ENCODE measurements at regions not wholly inside any gene's neighbourhood (a gene's known extent, or its start where the extent isn't known, plus 50 kb on each side); places are given as distances from the start of the nearest gene placed in this dataset.
"Not testable (repeated sequence)": the region's sequence is repeated elsewhere in the genome, so short reads cannot be mapped to it uniquely, and the experiment has no call there.

DNA sequence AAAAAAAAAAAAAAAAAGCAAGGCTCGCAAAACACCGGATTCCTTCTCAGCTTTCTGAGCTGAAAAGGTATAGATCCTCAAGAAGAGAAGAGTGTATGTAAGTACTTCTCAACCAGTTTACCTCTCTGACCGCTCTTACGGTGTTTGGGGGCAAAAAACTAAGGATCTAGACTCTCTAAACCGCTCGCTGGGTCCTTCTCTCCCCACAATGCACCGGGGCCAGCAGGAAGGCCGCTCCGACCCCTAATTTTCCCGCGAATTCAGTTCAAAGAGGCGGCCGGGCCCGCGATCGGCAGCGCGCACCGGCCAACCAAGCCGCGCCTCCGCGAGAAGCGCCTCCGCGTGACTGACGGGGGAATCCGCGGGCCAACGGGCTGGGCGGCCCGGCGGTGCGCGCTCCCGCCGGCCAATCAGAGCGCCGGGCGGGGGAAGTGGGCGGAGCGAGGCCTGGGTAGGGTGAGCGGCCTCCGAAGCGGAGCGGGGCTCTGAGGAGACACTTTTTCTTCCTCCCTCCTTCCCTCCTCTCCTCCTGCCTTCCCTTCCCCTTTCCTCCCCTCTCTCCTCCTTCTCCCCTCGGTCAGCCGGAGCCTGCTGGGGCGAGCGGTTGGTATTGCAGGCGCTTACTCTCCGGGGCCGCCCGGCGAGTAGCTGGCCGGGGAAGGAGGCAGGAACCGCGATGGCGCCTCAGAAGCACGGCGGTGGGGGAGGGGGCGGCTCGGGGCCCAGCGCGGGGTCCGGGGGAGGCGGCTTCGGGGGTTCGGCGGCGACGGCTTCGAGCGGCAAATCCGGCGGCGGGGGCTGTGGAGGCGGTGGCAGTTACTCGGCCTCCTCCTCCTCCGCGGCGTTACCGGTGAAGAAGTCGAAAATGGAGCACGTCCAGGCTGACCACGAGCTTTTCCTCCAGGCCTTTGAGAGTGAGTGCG lies 93.0 kb downstream of the CRLF3 start:
- DNase-seq (ENCODE audit: low spot score): peak; percentile 88

DNA sequence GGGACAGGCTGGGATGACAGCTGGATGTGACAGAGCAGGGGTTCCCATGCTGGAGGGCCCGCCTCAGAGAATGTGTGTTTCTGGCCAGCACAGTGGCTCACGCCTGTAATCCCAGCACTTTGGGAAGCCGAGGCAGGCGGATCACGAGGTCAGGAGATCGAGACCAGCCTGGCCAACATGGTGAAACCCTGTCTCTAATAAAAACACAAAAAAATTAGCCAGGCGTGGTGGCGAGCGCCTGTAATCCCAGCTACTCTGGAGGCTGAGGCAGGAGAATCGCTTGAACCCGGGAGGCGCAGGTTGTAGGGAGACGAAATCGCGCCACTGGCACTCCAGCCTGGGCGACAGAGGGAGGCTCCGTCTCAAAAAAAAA lies 93.7 kb downstream of the CRLF3 start:
- not testable (repeated sequence) for DNase-seq (ENCODE audit: low spot score)

DNA sequence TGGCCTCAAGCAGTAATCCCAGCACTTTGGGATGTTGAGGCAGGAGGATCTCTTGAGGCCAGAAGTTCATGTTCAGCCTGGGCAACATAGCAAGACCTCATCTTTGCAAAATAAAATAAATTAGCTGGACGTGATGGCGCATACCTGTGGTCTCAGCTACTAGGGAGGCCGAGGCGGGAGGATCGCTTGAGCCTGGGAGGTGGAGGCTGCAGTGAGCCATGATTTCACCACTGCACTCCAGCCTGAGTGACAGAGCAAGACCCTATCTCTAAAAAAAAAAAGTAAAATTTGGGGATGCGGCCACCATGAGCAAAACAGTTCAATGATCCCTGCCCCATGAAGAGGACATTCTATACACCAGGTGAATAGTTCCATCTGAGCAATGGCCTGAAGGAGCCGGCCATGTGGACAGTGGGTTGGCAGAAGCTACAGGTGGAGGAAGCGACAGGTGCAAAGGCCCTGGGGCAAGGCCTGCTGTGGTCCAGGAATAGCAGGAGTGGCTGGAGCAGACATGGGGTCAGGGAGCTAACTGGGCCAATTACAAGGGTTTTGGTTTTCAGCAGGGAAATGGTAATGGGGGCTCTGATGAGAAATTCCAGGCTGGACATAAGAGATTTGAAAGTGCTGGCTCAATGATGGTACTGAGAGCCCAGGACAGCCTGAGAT lies 94.2 kb downstream of the CRLF3 start:
- DNase-seq (ENCODE audit: low spot score): not testable (repeated sequence)

DNA sequence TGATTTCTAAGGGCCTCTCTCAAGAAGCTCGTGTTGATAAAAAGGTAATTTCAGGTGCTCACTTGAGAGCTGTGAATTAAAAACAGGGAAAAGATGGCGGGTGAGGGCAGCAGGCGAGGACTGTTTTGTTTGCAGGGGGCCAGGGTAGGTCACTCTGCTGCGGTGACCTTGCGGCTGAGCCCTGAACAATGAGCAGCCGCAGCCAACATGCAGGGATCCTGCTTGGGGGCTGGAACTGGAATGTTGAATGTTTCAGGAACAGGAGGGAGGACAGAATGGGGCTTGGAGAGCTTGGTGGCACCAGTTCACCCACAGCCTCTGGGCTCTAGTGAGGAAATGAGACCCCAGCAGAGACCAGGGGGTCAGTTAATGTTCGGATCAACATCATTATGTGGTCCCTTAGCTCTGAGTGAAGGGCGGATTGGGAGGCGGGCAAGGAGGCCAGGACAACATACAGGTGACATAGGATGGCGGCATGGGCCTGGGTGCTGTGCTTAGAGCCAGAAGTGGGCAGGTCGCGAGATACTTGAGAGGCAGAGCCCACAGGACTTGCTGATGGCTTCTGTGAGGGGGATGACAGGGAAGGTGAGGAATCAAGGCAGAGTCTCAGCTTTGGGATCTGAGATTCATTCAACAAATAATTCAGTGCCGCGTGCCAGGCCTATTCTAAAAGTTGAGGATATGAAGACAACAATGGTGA lies 94.9 kb downstream of the CRLF3 start:
- not testable (repeated sequence) for DNase-seq (ENCODE audit: low spot score)

DNA sequence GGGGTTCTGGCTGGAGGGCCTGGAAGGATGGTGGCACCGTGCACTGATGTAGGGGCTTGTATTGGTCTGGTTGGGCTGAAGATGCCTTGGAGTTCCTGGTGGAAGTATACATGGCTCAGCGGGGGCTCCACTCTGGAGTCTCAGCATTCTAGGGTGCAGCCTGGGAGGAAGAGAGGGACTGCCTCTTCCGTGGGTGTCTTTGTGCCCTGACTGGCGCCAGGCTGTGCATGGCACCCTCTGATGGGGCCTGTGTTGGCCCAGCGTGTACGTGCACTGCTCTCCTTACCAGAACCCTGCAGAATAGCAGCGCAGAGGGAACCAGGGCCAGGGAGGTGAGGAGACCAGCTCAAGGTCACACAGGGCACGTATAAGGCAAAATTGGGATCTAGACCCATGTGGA lies 97.0 kb downstream of the CRLF3 start:
- peak; percentile 9 for DNase-seq (ENCODE audit: low spot score)

- DNase-seq (ENCODE audit: low spot score): peak; percentile 7
These were observed 97.8 kb downstream of the CRLF3 start for GRCh38 chr17:30726734-30727133.

DNA sequence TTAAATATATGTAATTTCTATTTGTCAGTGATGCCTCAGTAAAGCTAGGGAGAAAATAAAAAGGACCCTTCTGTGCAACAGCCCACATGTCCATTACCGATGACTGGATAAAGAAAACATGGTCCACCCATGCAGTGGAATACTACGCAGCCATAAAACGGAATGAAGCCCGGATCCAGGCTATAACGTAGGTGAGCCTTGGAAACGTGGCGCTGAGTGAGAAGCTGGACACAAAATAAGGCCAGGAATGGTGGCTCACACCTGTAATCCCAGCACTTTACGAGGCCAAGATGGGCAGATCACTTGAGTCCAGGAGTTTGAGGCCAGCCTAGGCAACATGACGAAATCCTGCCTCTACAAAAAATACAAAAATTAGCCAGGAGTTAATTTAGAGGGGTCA lies 98.2 kb downstream of the CRLF3 start:
- DNase-seq (ENCODE audit: low spot score): not testable (repeated sequence)

DNA sequence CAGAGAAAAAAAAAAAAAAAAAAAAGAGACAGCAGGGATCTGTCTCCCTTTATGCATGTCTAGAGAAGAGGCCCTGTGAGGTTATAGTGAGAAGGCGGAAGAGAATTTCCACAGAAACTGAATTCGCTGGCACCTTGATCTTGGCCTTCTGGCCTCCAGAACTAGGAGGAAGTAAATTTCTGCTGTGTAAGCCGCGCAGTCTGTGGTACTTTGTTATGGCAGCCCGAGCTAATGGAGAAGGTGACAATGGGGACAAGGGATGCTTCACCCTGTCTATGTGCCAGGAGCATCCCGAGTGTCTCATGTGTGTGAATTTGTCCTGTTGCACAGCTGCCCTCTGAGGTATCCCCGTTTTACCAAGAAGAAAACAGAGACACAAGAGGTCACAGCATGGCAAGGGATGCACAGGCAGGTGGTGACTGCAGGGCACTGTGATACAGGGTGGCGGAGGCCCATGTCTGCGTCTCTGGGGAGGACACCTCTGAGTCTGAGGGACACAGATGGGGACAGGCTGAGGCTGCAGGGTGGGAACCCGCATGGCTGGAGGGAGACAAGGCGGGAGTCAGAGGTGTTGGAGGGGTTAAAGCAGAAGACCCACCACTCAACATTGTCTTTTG lies 100.3 kb downstream of the CRLF3 start:
- peak; percentile 6 for DNase-seq (ENCODE audit: low spot score)

GRCh38 chr17:30722114-30722780 lies 102.2 kb downstream of the CRLF3 start:
- not testable (repeated sequence) for DNase-seq (ENCODE audit: low spot score)

GRCh38 chr17:30720971-30721370 lies 103.5 kb downstream of the CRLF3 start:
- DNase-seq (ENCODE audit: low spot score): peak; percentile 8

DNA sequence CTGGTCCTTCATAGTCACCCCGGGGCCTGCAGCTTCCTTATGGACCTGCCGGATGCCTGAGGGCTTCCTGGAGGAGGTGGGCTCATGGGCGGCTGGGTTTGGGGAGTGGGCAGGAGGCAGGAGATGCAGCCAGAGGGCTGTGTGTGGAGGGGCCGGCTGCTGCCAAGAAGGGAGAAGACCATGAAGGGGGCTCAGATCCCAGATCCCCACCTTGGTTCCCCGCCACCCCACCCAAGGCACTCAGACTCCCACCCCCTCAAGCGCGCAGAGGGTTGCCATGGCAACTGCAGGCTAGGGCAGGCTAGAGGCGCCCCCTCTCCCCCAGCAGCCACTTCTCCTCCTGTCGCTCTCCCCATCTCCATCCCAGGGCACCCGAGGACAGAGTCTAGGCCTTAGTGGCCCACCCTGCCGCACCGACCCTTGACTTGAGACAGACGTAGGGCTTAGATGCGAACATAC lies 104.5 kb downstream of the CRLF3 start:
- peak; percentile 6 for DNase-seq (ENCODE audit: low spot score)

- DNase-seq (ENCODE audit: low spot score): peak; percentile 35
These were observed 105.1 kb downstream of the CRLF3 start for GRCh38 chr17:30719131-30719973.

- DNase-seq (ENCODE audit: low spot score): not testable (repeated sequence)
These were observed 105.8 kb downstream of the CRLF3 start for GRCh38 chr17:30718691-30719090.

GRCh38 chr17:30718099-30718447 lies 106.4 kb downstream of the CRLF3 start:
- DNase-seq (ENCODE audit: low spot score): not testable (repeated sequence)

DNA sequence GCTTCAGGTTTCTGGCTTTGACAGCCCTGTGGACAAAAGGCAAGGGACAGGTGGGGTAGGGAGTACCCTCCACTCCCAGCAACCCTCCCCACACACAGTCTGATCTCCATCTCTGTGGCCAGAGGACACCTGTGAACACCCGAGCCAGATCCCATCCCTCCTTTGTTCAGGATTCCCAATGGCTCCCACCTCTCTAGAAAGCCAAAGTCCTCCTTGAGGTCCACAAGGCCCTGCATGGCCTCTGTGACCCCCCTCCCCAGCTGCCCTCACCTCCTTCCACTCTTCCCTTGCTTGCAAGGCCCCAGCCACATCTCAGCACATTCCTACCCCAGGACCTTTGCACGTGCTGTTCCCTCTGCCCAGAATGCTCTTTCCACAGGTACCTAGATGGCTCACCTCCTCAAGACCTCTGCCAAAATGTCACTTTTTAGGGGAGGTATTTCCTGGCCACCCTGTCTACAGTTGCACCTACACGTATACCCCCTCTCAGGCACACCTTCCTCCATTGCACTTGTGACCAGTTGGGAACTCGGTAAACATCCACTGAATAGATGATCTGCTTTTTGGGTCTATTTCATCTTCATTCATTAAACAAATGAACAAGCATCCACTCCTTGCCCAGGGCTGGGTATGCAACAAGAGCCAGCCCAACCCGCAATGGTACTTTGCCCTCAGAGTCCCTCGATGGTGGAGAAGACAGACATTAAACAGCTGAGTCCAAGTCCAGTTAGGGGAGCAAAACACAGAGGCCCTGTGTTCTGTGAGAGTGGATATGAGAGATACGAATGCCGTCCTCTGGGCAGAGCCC lies 107.0 kb downstream of the CRLF3 start:
- no peak for DNase-seq (ENCODE audit: low spot score)

- no peak for DNase-seq (ENCODE audit: low spot score)
These were observed 107.8 kb downstream of the CRLF3 start for GRCh38 chr17:30716461-30717290.

GRCh38 chr17:30714825-30715622 lies 109.5 kb downstream of the CRLF3 start:
- peak; percentile 39 for DNase-seq (ENCODE audit: low spot score)

DNA sequence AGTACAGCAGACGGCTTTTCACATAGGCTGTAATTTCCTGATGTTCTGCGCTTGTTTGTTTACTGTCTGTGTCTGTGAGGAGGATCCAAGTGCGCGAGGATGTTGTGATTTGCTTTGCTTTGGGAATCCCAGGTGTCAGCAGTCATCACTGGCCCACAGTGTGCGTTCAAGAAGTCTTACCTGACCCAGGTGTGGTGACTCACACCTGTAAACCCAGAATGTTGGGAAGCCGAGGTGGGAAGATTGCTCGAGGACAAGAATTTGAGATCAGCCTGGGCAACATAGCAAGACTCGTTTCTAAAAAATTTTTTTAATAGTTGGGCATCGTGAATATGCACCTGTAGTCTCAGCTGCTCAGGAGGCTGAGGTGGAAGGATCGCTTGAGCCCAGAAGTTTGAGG lies 110.7 kb downstream of the CRLF3 start:
- DNase-seq (ENCODE audit: low spot score): not testable (repeated sequence)
